Ishikawa (cell line): ENCODE measurements at regions not wholly inside any gene's neighbourhood (a gene's known extent, or its start where the extent isn't known, plus 50 kb on each side); places are given as distances from the start of the nearest gene placed in this dataset.

Source experiments
- CEBPB ChIP-seq: IDR thresholded peaks from 2 replicates; pipeline ENCODE4 v1.6.1; 2012
- CREB1 ChIP-seq: IDR thresholded peaks from 2 replicates; pipeline ENCODE4 v1.6.1; 2012; ENCODE audit warnings: low read depth
- EGR1 ChIP-seq: IDR thresholded peaks from 2 replicates; pipeline ENCODE4 v1.6.1; 2012
- EP300 ChIP-seq: IDR thresholded peaks from 2 replicates; pipeline ENCODE4 v1.6.1; 2012; ENCODE audit warnings: borderline replicate concordance
- FOXM1 ChIP-seq: IDR thresholded peaks from 2 replicates; pipeline ENCODE4 v1.6.1; 2012; ENCODE audit warnings: low read depth, borderline replicate concordance
- NFIC ChIP-seq: IDR thresholded peaks from 2 replicates; pipeline ENCODE4 v1.6.1; 2012
- RAD21 ChIP-seq: IDR thresholded peaks from 2 replicates; pipeline ENCODE4 v1.6.1; 2012; ENCODE audit warnings: low read depth
- TAF1 ChIP-seq: IDR thresholded peaks from 2 replicates; pipeline ENCODE4 v1.6.1; 2012; ENCODE audit warnings: low read depth, mild to moderate bottlenecking
- TCF12 ChIP-seq: IDR thresholded peaks from 2 replicates; pipeline ENCODE4 v1.6.1; 2012; ENCODE audit warnings: low read depth
- TEAD4 ChIP-seq: IDR thresholded peaks from 2 replicates; pipeline ENCODE4 v1.6.1; 2012
- YY1 ChIP-seq: IDR thresholded peaks from 2 replicates; pipeline ENCODE4 v1.6.1; 2012; ENCODE audit warnings: low read depth
- ZBTB7A ChIP-seq: IDR thresholded peaks from 2 replicates; pipeline ENCODE4 v1.6.1; 2012; ENCODE audit warnings: low read depth
- TF ChIP-seq, protein P1 (sequence below): IDR thresholded peaks from 2 replicates; pipeline ENCODE4 v1.6.1; 2012
- TF ChIP-seq, protein P2 (sequence below): IDR thresholded peaks from 2 replicates; pipeline ENCODE4 v1.6.1; 2012
- TF ChIP-seq, protein P3 (sequence below): IDR thresholded peaks from 2 replicates; pipeline ENCODE4 v1.6.1; 2012; ENCODE audit warnings: low read depth, mild to moderate bottlenecking

- no peak for TF ChIP-seq EP300
- no peak for TF ChIP-seq TAF1
- TF ChIP-seq RAD21: no peak
- TF ChIP-seq ZBTB7A: no peak
- no peak for TF ChIP-seq CEBPB
- no peak for TF ChIP-seq EGR1
- TF ChIP-seq NFIC: no peak
- TF ChIP-seq, protein P1, sequence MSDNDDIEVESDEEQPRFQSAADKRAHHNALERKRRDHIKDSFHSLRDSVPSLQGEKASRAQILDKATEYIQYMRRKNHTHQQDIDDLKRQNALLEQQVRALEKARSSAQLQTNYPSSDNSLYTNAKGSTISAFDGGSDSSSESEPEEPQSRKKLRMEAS: no peak
- TF ChIP-seq TEAD4: no peak
- TF ChIP-seq, protein P2, sequence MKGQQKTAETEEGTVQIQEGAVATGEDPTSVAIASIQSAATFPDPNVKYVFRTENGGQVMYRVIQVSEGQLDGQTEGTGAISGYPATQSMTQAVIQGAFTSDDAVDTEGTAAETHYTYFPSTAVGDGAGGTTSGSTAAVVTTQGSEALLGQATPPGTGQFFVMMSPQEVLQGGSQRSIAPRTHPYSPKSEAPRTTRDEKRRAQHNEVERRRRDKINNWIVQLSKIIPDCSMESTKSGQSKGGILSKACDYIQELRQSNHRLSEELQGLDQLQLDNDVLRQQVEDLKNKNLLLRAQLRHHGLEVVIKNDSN: no peak
These were observed 333.3 kb upstream of the TMEM229A start for GRCh38 chr7:124366118-124366517.

DNA sequence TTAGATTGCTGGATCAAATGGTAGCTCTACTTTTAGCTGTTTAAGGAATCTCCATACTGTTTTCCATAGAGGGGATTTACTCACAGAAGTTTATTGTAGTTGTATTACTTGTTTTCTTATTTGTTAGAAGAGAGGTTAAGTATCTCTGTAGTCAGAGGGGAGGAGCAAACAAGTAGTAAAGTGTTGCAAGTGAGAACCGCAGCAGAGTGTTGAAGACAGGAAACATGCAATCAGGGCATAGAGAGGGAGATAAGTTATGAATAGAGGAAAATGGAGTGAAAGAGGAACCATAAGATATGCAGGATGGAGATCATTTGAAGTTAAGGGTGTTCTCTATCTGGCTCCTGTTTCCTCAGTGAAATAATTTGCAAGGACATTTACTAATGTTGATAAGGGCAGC lies 331.4 kb upstream of the TMEM229A start:
- TF ChIP-seq YY1: no peak
- no peak for TF ChIP-seq CREB1
- TF ChIP-seq EP300: no peak
- no peak for TF ChIP-seq NFIC
- TF ChIP-seq ZBTB7A: no peak
- TF ChIP-seq, protein P1: no peak
- TF ChIP-seq FOXM1: no peak
- no peak for TF ChIP-seq CEBPB
- no peak for TF ChIP-seq TAF1
- TF ChIP-seq EGR1: no peak
- TF ChIP-seq, protein P3, sequence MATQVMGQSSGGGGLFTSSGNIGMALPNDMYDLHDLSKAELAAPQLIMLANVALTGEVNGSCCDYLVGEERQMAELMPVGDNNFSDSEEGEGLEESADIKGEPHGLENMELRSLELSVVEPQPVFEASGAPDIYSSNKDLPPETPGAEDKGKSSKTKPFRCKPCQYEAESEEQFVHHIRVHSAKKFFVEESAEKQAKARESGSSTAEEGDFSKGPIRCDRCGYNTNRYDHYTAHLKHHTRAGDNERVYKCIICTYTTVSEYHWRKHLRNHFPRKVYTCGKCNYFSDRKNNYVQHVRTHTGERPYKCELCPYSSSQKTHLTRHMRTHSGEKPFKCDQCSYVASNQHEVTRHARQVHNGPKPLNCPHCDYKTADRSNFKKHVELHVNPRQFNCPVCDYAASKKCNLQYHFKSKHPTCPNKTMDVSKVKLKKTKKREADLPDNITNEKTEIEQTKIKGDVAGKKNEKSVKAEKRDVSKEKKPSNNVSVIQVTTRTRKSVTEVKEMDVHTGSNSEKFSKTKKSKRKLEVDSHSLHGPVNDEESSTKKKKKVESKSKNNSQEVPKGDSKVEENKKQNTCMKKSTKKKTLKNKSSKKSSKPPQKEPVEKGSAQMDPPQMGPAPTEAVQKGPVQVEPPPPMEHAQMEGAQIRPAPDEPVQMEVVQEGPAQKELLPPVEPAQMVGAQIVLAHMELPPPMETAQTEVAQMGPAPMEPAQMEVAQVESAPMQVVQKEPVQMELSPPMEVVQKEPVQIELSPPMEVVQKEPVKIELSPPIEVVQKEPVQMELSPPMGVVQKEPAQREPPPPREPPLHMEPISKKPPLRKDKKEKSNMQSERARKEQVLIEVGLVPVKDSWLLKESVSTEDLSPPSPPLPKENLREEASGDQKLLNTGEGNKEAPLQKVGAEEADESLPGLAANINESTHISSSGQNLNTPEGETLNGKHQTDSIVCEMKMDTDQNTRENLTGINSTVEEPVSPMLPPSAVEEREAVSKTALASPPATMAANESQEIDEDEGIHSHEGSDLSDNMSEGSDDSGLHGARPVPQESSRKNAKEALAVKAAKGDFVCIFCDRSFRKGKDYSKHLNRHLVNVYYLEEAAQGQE: no peak
- no peak for TF ChIP-seq RAD21
- TF ChIP-seq TEAD4: no peak

GRCh38 chr7:124354201-124354600 lies 321.3 kb upstream of the TMEM229A start:
- TF ChIP-seq TCF12: no peak
- no peak for TF ChIP-seq NFIC
- TF ChIP-seq CEBPB: no peak
- TF ChIP-seq, protein P2: no peak
- no peak for TF ChIP-seq TAF1
- no peak for TF ChIP-seq EGR1
- TF ChIP-seq EP300: no peak
- TF ChIP-seq, protein P1: no peak
- no peak for TF ChIP-seq YY1
- no peak for TF ChIP-seq CREB1
- no peak for TF ChIP-seq ZBTB7A
- no peak for TF ChIP-seq TEAD4
- no peak for TF ChIP-seq FOXM1
- TF ChIP-seq, protein P3: no peak
- TF ChIP-seq RAD21: no peak

GRCh38 chr7:124351950-124352349 lies 319.1 kb upstream of the TMEM229A start:
- no peak for TF ChIP-seq FOXM1
- TF ChIP-seq, protein P2: no peak
- no peak for TF ChIP-seq TCF12
- no peak for TF ChIP-seq EGR1
- no peak for TF ChIP-seq EP300
- no peak for TF ChIP-seq TAF1
- TF ChIP-seq, protein P3: no peak
- no peak for TF ChIP-seq CREB1
- no peak for TF ChIP-seq CEBPB
- TF ChIP-seq, protein P1: no peak
- TF ChIP-seq ZBTB7A: no peak
- TF ChIP-seq NFIC: no peak
- TF ChIP-seq RAD21: no peak
- TF ChIP-seq YY1: no peak
- TF ChIP-seq TEAD4: no peak
